DOHH2 (cell line): ENCODE measurements at regions not wholly inside any gene's neighbourhood (a gene's known extent, or its start where the extent isn't known, plus 50 kb on each side); places are given as distances from the start of the nearest gene placed in this dataset.

Experiments
- H3F3A ChIP-seq: fragments of 200-600 bp; sonication (generic), shearing (Covaris generic); 2 replicates; pipeline ENCODE4 v1.6.0; 2016; ENCODE audit warnings: antibody characterized with exemption, mild to moderate bottlenecking; ENCODE audit not compliant: control insufficient read depth, insufficient read depth
- H3K27ac ChIP-seq: fragments of 200-600 bp; sonication (generic); 2 replicates; pipeline ENCODE4 v1.5.1; 2014; ENCODE audit warnings: low read depth, mild to moderate bottlenecking, low read length, moderate library complexity
- H3K27me3 ChIP-seq: fragments of 200-600 bp; sonication (generic); 2 replicates; pipeline ENCODE4 v1.6.1; 2014; ENCODE audit warnings: mild to moderate bottlenecking, low read length, mixed read lengths; ENCODE audit not compliant: control insufficient read depth
- H3K36me3 ChIP-seq: fragments of 200-600 bp; sonication (generic); 2 replicates; pipeline ENCODE4 v1.6.1; 2014; ENCODE audit warnings: mild to moderate bottlenecking, low read length, moderate library complexity, mixed read lengths; ENCODE audit not compliant: control insufficient read depth
- H3K4me1 ChIP-seq: fragments of 200-600 bp; sonication (generic); 2 replicates; pipeline ENCODE4 v1.6.1; 2014; ENCODE audit warnings: mild to moderate bottlenecking, low read length, mixed read lengths; ENCODE audit not compliant: control insufficient read depth
- H3K4me2 ChIP-seq: fragments of 200-600 bp; sonication (generic); 2 replicates; pipeline ENCODE4 v1.6.0; 2014; ENCODE audit warnings: mild to moderate bottlenecking, low read length, moderate library complexity
- H3K4me3 ChIP-seq: fragments of 200-600 bp; sonication (generic); 2 replicates; pipeline ENCODE4 v1.5.1; 2014; ENCODE audit warnings: mild to moderate bottlenecking, low read length, mixed read lengths
- H3K79me2 ChIP-seq: fragments of 200-600 bp; sonication (generic); 2 replicates; pipeline ENCODE4 v1.6.1; 2014; ENCODE audit warnings: mild to moderate bottlenecking, low read length, mixed read lengths; ENCODE audit not compliant: control insufficient read depth
- H3K9me2 ChIP-seq: fragments of 200-600 bp; sonication (generic); replicated peaks from 2 replicates; pipeline ENCODE4 v1.6.1; 2014; ENCODE audit warnings: mild to moderate bottlenecking, low read length, mixed read lengths; ENCODE audit not compliant: control insufficient read depth
- H3K9me3 ChIP-seq: fragments of 200-600 bp; sonication (generic); 2 replicates; pipeline ENCODE4 v1.6.1; 2014; ENCODE audit warnings: antibody characterized with exemption, low read length, mixed read lengths; ENCODE audit not compliant: control insufficient read depth, insufficient read depth
- H4K20me1 ChIP-seq: fragments of 200-600 bp; sonication (generic); 2 replicates; pipeline ENCODE4 v1.6.0; 2014; ENCODE audit warnings: low read depth, mild to moderate bottlenecking, antibody characterized with exemption, low read length, moderate library complexity; ENCODE audit not compliant: control insufficient read depth, insufficient read depth
- EZH2phosphoT487 ChIP-seq: fragments of 200-600 bp; sonication (generic); IDR thresholded peaks from 2 replicates; pipeline ENCODE4 v1.6.1; 2017; ENCODE audit warnings: borderline replicate concordance, mild to moderate bottlenecking, antibody characterized with exemption, low read length, moderate library complexity, mixed read lengths
- TF ChIP-seq, protein P1 (sequence below): fragments of 200-600 bp; sonication (generic); IDR thresholded peaks from one replicate; pipeline ENCODE4 v1.5.1; 2014; ENCODE audit warnings: antibody characterized with exemption, mild to moderate bottlenecking, low read depth, low read length; ENCODE audit not compliant: poor library complexity, severe bottlenecking

- Histone ChIP-seq H3K9me2 (no peaks in the 10 kb centered on the region), H3K36me3 (no peaks in the 10 kb centered on the region), H4K20me1 (no peaks in the 10 kb centered on the region), H3K9me3 (peaks cover 7% of the 10 kb centered on the region; the same call in 1 of the 2 replicates), H3K79me2 (no peaks in the 10 kb centered on the region), H3K27ac (no peak overlapping the region), H3K4me1 (no peaks in the 10 kb centered on the region), H3F3A (no peaks in the 10 kb centered on the region), H3K4me2 (no peak overlapping the region), H3K27me3 (no peaks in the 10 kb centered on the region), H3K4me3 (no peak overlapping the region)
- TF ChIP-seq, protein P1, sequence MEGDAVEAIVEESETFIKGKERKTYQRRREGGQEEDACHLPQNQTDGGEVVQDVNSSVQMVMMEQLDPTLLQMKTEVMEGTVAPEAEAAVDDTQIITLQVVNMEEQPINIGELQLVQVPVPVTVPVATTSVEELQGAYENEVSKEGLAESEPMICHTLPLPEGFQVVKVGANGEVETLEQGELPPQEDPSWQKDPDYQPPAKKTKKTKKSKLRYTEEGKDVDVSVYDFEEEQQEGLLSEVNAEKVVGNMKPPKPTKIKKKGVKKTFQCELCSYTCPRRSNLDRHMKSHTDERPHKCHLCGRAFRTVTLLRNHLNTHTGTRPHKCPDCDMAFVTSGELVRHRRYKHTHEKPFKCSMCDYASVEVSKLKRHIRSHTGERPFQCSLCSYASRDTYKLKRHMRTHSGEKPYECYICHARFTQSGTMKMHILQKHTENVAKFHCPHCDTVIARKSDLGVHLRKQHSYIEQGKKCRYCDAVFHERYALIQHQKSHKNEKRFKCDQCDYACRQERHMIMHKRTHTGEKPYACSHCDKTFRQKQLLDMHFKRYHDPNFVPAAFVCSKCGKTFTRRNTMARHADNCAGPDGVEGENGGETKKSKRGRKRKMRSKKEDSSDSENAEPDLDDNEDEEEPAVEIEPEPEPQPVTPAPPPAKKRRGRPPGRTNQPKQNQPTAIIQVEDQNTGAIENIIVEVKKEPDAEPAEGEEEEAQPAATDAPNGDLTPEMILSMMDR: no peak
- TF ChIP-seq EZH2phosphoT487: no peak
Measured at GRCh38 chr9:25225938-25226760, 452.1 kb downstream of the TUSC1 start.

- Histone ChIP-seq H3K4me3 (no peak overlapping the region), H3K79me2 (no peaks in the 10 kb centered on the region), H3K4me1 (no peaks in the 10 kb centered on the region), H4K20me1 (no peaks in the 10 kb centered on the region), H3K27ac (no peak overlapping the region), H3K4me2 (no peak overlapping the region), H3F3A (no peaks in the 10 kb centered on the region), H3K36me3 (no peaks in the 10 kb centered on the region), H3K9me2 (no peaks in the 10 kb centered on the region), H3K27me3 (no peaks in the 10 kb centered on the region), H3K9me3 (peaks cover 4% of the 10 kb centered on the region; the same call in 1 of the 2 replicates)
- TF ChIP-seq, protein P1: no peak
Measured at GRCh38 chr9:25224996-25225395, 453.2 kb downstream of the TUSC1 start.

GRCh38 chr9:25224309-25224708 lies 453.9 kb downstream of the TUSC1 start:
- TF ChIP-seq, protein P1: no peak
- TF ChIP-seq EZH2phosphoT487: no peak
- H3K4me2 ChIP-seq: no peak overlapping the region
- no peaks in the 10 kb centered on the region for H4K20me1 ChIP-seq
- no peaks in the 10 kb centered on the region for H3K36me3 ChIP-seq
- H3K79me2 ChIP-seq: no peaks in the 10 kb centered on the region
- H3K4me3 ChIP-seq: no peak overlapping the region
- H3K27me3 ChIP-seq: no peaks in the 10 kb centered on the region
- no peaks in the 10 kb centered on the region for H3F3A ChIP-seq
- H3K9me2 ChIP-seq: no peaks in the 10 kb centered on the region
- no peak overlapping the region for H3K27ac ChIP-seq
- peaks cover 4% of the 10 kb centered on the region; the same call in 1 of the 2 replicates for H3K9me3 ChIP-seq
- H3K4me1 ChIP-seq: no peaks in the 10 kb centered on the region
